Caco-2 (cell line): ENCODE measurements at regions not wholly inside any gene's neighbourhood (a gene's known extent, or its start where the extent isn't known, plus 50 kb on each side); places are given as distances from the start of the nearest gene placed in this dataset.

Source experiments
- BruUV-seq: library from RNA; stranded (reverse); fragments of 400-500 nt; replicated peaks from 2 replicates; lab custom pipeline; 2021; lab: Mats Ljungman, UMichigan
- CTCF ChIA-PET: fragments of 300-600 bp; sonication (Branson Sonifier 250); formaldehyde crosslinking; loops from one replicate; lab custom pipeline; 2022; ENCODE audit warnings: antibody characterized with exemption; lab: Charles Lee
- POLR2A ChIA-PET: fragments of 300-600 bp; sonication (Branson Sonifier 250); formaldehyde crosslinking; loops from one replicate; lab custom pipeline; 2022; ENCODE audit warnings: antibody characterized with exemption; lab: Charles Lee
- DNase-seq, 2 experiments: peaks; one replicate each; pipeline versions ENCODE4 v3.0.0 to v3.0.0-alpha.2; 2020 to 2022
- H3K27me3 ChIP-seq: replicated peaks from 2 replicates; pipeline ENCODE4 v1.6.0; 2011; ENCODE audit warnings: low read length; ENCODE audit not compliant: control insufficient read depth, insufficient read depth
- H3K36me3 ChIP-seq: 2 replicates; pipeline ENCODE4 v1.5.1; 2011; ENCODE audit warnings: low read length; ENCODE audit not compliant: control insufficient read depth, insufficient read depth
- H3K4me1 ChIP-seq: fragments of 250-450 bp; sonication (Bioruptor Pico); 2 replicates; pipeline ENCODE4 v1.5.1; 2020; ENCODE audit warnings: mild to moderate bottlenecking
- H3K4me3 ChIP-seq: 2 replicates; pipeline ENCODE4 v1.5.1; 2011; ENCODE audit warnings: low read depth, mild to moderate bottlenecking, control low read depth, low read length
- H3K9me3 ChIP-seq: fragments of 250-450 bp; sonication (Bioruptor Pico); 2 replicates; pipeline ENCODE4 v1.5.1; 2020; ENCODE audit warnings: mild to moderate bottlenecking, moderate library complexity
- H3K27ac Mint-ChIP-seq: one replicate; pipeline ENCODE4 v1.8.0; 2022; ENCODE audit warnings: mixed read lengths; ENCODE audit not compliant: unreplicated experiment
- H3K27me3 Mint-ChIP-seq: one replicate; pipeline ENCODE4 v1.8.0; 2022; ENCODE audit warnings: mixed read lengths; ENCODE audit not compliant: insufficient read depth, unreplicated experiment
- H3K36me3 Mint-ChIP-seq: one replicate; pipeline ENCODE4 v1.8.0; 2022; ENCODE audit warnings: mild to moderate bottlenecking, mixed read lengths; ENCODE audit not compliant: insufficient read depth, unreplicated experiment
- H3K4me1 Mint-ChIP-seq: one replicate; pipeline ENCODE4 v1.8.0; 2022; ENCODE audit warnings: low read depth, mixed read lengths; ENCODE audit not compliant: unreplicated experiment
- H3K4me3 Mint-ChIP-seq: one replicate; pipeline ENCODE4 v1.8.0; 2022; ENCODE audit warnings: mild to moderate bottlenecking, moderate library complexity, mixed read lengths; ENCODE audit not compliant: unreplicated experiment
- H3K9me3 Mint-ChIP-seq: one replicate; pipeline ENCODE4 v1.8.0; 2022; ENCODE audit warnings: mixed read lengths; ENCODE audit not compliant: unreplicated experiment
- CTCF ChIP-seq, 2 experiments: fragments of 200-600 bp in 1 of 2; IDR thresholded peaks; 1 replicate in 1 of 2; 2 replicates in 1 of 2; pipeline versions ENCODE4 v1.5.1 to v1.8.0; 2011 to 2022; ENCODE audit warnings: antibody characterized with exemption in 1 of 2, control low read depth in 1 of 2, inconsistent platforms in 1 of 2, low read depth in 1 of 2, low read length in 1 of 2, mild to moderate bottlenecking in 1 of 2, moderate library complexity in 1 of 2; ENCODE audit not compliant: insufficient read depth in 1 of 2, severe bottlenecking in 1 of 2, unreplicated experiment in 1 of 2
- intact Hi-C: fragments of 100-400 bp; cut with micrococcal nuclease; formaldehyde crosslinking; loops from one replicate; pipeline ENCODE4 v1.10.0; 2022; ENCODE audit not compliant: unreplicated experiment

GRCh38 chr5:165477546-165477945 lies 1972.1 kb downstream of the MAT2B start:
- Mint-ChIP-seq H3K4me1 (no peaks in the 10 kb centered on the region), H3K27me3 (peaks cover 2% of the 10 kb centered on the region), H3K27ac (no peak overlapping the region), H3K36me3 (no peaks in the 10 kb centered on the region), H3K4me3 (no peak overlapping the region), H3K9me3 (no peaks in the 10 kb centered on the region)
- Histone ChIP-seq H3K4me1 (no peaks in the 10 kb centered on the region), H3K9me3 (no peaks in the 10 kb centered on the region), H3K36me3 (no peaks in the 10 kb centered on the region), H3K27me3 (no peaks in the 10 kb centered on the region), H3K4me3 (no peak overlapping the region)
- intact Hi-C loops, result no loop called here
- BruUV-seq, result no TSS peak
- ChIA-PET POLR2A (no interaction called here), CTCF (no interaction called here)
- TF ChIP-seq CTCF (IDR thresholded peaks at IDR 0.05; ENCODE audit: insufficient read depth in 1 of 2, low read depth in 1 of 2, low read length in 1 of 2, severe bottlenecking in 1 of 2, unreplicated experiment in 1 of 2), result no peak
- DNase-seq, result no peak

- TF ChIP-seq CTCF (IDR thresholded peaks at IDR 0.05; ENCODE audit: insufficient read depth in 1 of 2, low read depth in 1 of 2, low read length in 1 of 2, severe bottlenecking in 1 of 2, unreplicated experiment in 1 of 2), result no peak
- CTCF ChIA-PET, result no interaction called here
- intact Hi-C loops, result no loop called here
These were observed 1990.5 kb downstream of the MAT2B start for GRCh38 chr5:165495829-165496380.

GRCh38 chr5:165497707-165498106 lies 1992.3 kb downstream of the MAT2B start:
- no peaks in the 10 kb centered on the region for H3K9me3 ChIP-seq

More at GRCh38 chr5:165495829-165496380, 1990.5 kb downstream of the MAT2B start:
- no peaks in the 10 kb centered on the region for H3K27me3 ChIP-seq
- no peaks in the 10 kb centered on the region for H3K4me1 ChIP-seq
- BruUV-seq, result no TSS peak
- no peaks in the 10 kb centered on the region for H3K36me3 ChIP-seq
- Mint-ChIP-seq H3K4me3 (no peak overlapping the region), H3K4me1 (no peaks in the 10 kb centered on the region), H3K27ac (no peak overlapping the region), H3K9me3 (no peaks in the 10 kb centered on the region), H3K36me3 (no peaks in the 10 kb centered on the region), H3K27me3 (peaks cover 2% of the 10 kb centered on the region)
- no peaks in the 10 kb centered on the region for H3K9me3 ChIP-seq
- no peak overlapping the region for H3K4me3 ChIP-seq
- POLR2A ChIA-PET, result no interaction called here
- DNase-seq, result no peak

More at GRCh38 chr5:165497707-165498106, 1992.3 kb downstream of the MAT2B start:
- ChIA-PET CTCF (no interaction called here), POLR2A (no interaction called here)
- Mint-ChIP-seq H3K9me3 (no peaks in the 10 kb centered on the region), H3K27me3 (peaks cover 2% of the 10 kb centered on the region), H3K4me1 (no peaks in the 10 kb centered on the region), H3K36me3 (no peaks in the 10 kb centered on the region), H3K4me3 (no peak overlapping the region), H3K27ac (no peak overlapping the region)
- peak; percentile 16 to 42 for TF ChIP-seq CTCF (IDR thresholded peaks at IDR 0.05; ENCODE audit: insufficient read depth in 1 of 2, low read depth in 1 of 2, low read length in 1 of 2, severe bottlenecking in 1 of 2, unreplicated experiment in 1 of 2)
- intact Hi-C loops, result no loop called here
- DNase-seq, result peak in 1 of 2 experiments; percentile 13
- BruUV-seq, result no TSS peak
- Histone ChIP-seq H3K4me1 (no peaks in the 10 kb centered on the region), H3K27me3 (no peaks in the 10 kb centered on the region), H3K36me3 (no peaks in the 10 kb centered on the region), H3K4me3 (no peak overlapping the region)
